IMR-90 (cell line): ENCODE measurements at regions not wholly inside any gene's neighbourhood (a gene's known extent, or its start where the extent isn't known, plus 50 kb on each side); places are given as distances from the start of the nearest gene placed in this dataset.
"Not testable (repeated sequence)": the region's sequence is repeated elsewhere in the genome, so short reads cannot be mapped to it uniquely, and the experiment has no call there.

Experiments used
- ATAC-seq: fragments of 200-7000 bp; cut with Tn5 transposase; 2 replicates; pipeline ENCODE4 v1.9.1; 2020; ENCODE audit warnings: low read depth, mild to moderate bottlenecking, moderate library complexity
- BruUV-seq: library from RNA; stranded (reverse); fragments of 400-500 nt; replicated peaks from 2 replicates; lab custom pipeline; 2021; lab: Mats Ljungman, UMichigan
- CTCF ChIA-PET: fragments of 300-600 bp; formaldehyde crosslinking; extraction: SDS; loops from one replicate; lab custom pipeline; 2021; ENCODE audit warnings: antibody characterized with exemption; lab: Yijun Ruan, JAX
- POLR2A ChIA-PET: fragments of 300-600 bp; sonication (Branson Sonifier 250); formaldehyde crosslinking; loops from one replicate; lab custom pipeline; 2022; ENCODE audit warnings: antibody characterized with exemption; ENCODE audit not compliant: unreplicated experiment; lab: Charles Lee
- DNase-seq: peaks from one replicate; pipeline ENCODE4 v3.0.0; 2013
- H2AFZ ChIP-seq: replicated peaks from 2 replicates; pipeline ENCODE3; 2013; ENCODE audit warnings: low read length, mild to moderate bottlenecking; ENCODE audit not compliant: poor library complexity
- H2AK5ac ChIP-seq: 2 replicates; pipeline ENCODE4 v1.6.1; 2013; ENCODE audit warnings: low read depth, low read length, inconsistent platforms
- H2AK9ac ChIP-seq: replicated peaks from 2 replicates; pipeline ENCODE3; 2013; ENCODE audit warnings: mild to moderate bottlenecking, low read depth, low read length, moderate library complexity; ENCODE audit not compliant: poor library complexity
- H2BK120ac ChIP-seq: 2 replicates; pipeline ENCODE4 v1.6.1; 2013; ENCODE audit warnings: low read depth, low read length, inconsistent platforms
- H2BK15ac ChIP-seq: 3 replicates; pipeline ENCODE4 v1.6.1; 2013; ENCODE audit warnings: low read depth, low read length, inconsistent platforms
- H2BK20ac ChIP-seq: 2 replicates; pipeline ENCODE4 v1.6.1; 2013; ENCODE audit warnings: low read depth, mild to moderate bottlenecking, inconsistent platforms, low read length, moderate library complexity
- H2BK5ac ChIP-seq: 2 replicates; pipeline ENCODE4 v1.6.1; 2013; ENCODE audit warnings: mild to moderate bottlenecking, low read depth, low read length, inconsistent platforms; ENCODE audit not compliant: poor library complexity, severe bottlenecking
- H3K14ac ChIP-seq: replicated peaks from 2 replicates; pipeline ENCODE4 v1.6.1; 2013; ENCODE audit warnings: low read depth, low read length, inconsistent platforms
- H3K18ac ChIP-seq: 2 replicates; pipeline ENCODE4 v1.6.1; 2013; ENCODE audit warnings: low read depth, low read length, control low read depth
- H3K23ac ChIP-seq: 2 replicates; pipeline ENCODE4 v1.6.1; 2013; ENCODE audit warnings: low read depth, low read length, inconsistent platforms
- H3K27ac ChIP-seq: 2 replicates; pipeline ENCODE4 v1.5.1; 2013; ENCODE audit warnings: mild to moderate bottlenecking, control low read depth, low read length; ENCODE audit not compliant: insufficient read depth
- H3K27me3 ChIP-seq: 2 replicates; pipeline ENCODE4 v1.6.1; 2013; ENCODE audit warnings: low read length; ENCODE audit not compliant: control insufficient read depth, insufficient read depth
- H3K36me3 ChIP-seq: 2 replicates; pipeline ENCODE4 v1.6.1; 2013; ENCODE audit warnings: low read length, mixed read lengths; ENCODE audit not compliant: control insufficient read depth, insufficient read depth
- H3K4ac ChIP-seq: 2 replicates; pipeline ENCODE4 v1.6.1; 2013; ENCODE audit warnings: low read depth, low read length, inconsistent platforms
- H3K4me1 ChIP-seq: 2 replicates; pipeline ENCODE4 v1.6.1; 2013; ENCODE audit warnings: low read length, mixed read lengths; ENCODE audit not compliant: control insufficient read depth, insufficient read depth
- H3K4me2 ChIP-seq: 2 replicates; pipeline ENCODE4 v1.6.1; 2013; ENCODE audit warnings: low read depth, mild to moderate bottlenecking, control low read depth, low read length, moderate library complexity
- H3K4me3 ChIP-seq: 2 replicates; pipeline ENCODE4 v1.5.1; 2013; ENCODE audit warnings: low read depth, mild to moderate bottlenecking, control low read depth, low read length, moderate library complexity; ENCODE audit not compliant: insufficient read depth
- H3K56ac ChIP-seq: 2 replicates; pipeline ENCODE4 v1.6.1; 2013; ENCODE audit warnings: low read length, inconsistent platforms; ENCODE audit not compliant: insufficient read depth; ENCODE audit errors: extremely low read depth
- H3K79me1 ChIP-seq, 2 experiments: 2 replicates each; pipeline ENCODE4 v1.6.1; 2013; ENCODE audit warnings: low read length in 2 of 2, inconsistent platforms in 1 of 2, low read depth in 1 of 2
- H3K9ac ChIP-seq: 2 replicates; pipeline ENCODE4 v1.6.1; 2013; ENCODE audit warnings: low read depth, low read length, control low read depth
- H3K9me1 ChIP-seq: 2 replicates; pipeline ENCODE4 v1.6.1; 2013; ENCODE audit warnings: low read length, inconsistent platforms; ENCODE audit not compliant: insufficient read depth
- H3K9me3 ChIP-seq: 2 replicates; pipeline ENCODE4 v1.6.1; 2013; ENCODE audit warnings: low read length; ENCODE audit not compliant: control insufficient read depth, insufficient read depth
- H4K20me1 ChIP-seq: 2 replicates; pipeline ENCODE4 v1.6.1; 2013; ENCODE audit warnings: low read length, inconsistent platforms; ENCODE audit not compliant: insufficient read depth
- H4K5ac ChIP-seq: 2 replicates; pipeline ENCODE4 v1.6.1; 2013; ENCODE audit warnings: mild to moderate bottlenecking, low read depth, low read length, control low read depth
- H4K8ac ChIP-seq, 2 experiments: 2 replicates each; pipeline ENCODE4 v1.6.1; 2013; ENCODE audit warnings: low read depth in 2 of 2, low read length in 2 of 2, control low read depth in 1 of 2, inconsistent platforms in 1 of 2
- H4K91ac ChIP-seq: 2 replicates; pipeline ENCODE4 v1.6.1; 2013; ENCODE audit warnings: low read depth, low read length, inconsistent platforms; ENCODE audit not compliant: insufficient read depth
- WGBS, 2 experiments: methylation state at CpG; one replicate each; pipeline versions ENCODE4 v1.1.5 to v1.1.7; 2013; ENCODE audit warnings: missing lambda C conversion rate in 2 of 2; ENCODE audit not compliant: insufficient read length in 1 of 2; ENCODE audit errors: extremely low coverage in 2 of 2; 5-methylcytosine and 5-hydroxymethylcytosine counted together
- dilution Hi-C: fragments of 300-500 bp; cut with HindIII; formaldehyde crosslinking; loops from one replicate; pipeline ENCODE4 v1.14.3; 2018; ENCODE audit warnings: low sequenced_read_pairs; ENCODE audit not compliant: unreplicated experiment
- in situ Hi-C: fragments of 300-500 bp; cut with MboI; formaldehyde crosslinking; loops from 3 replicates; pipeline ENCODE4 v1.14.3; 2019; ENCODE audit warnings: low sequenced_read_pairs, inconsistent platforms, mixed read lengths
- intact Hi-C: fragments of 100-400 bp; cut with micrococcal nuclease; formaldehyde crosslinking; loops from 2 replicates; pipeline ENCODE4 v1.10.0; 2022

GRCh38 chr12:62010973-62011372 lies 249.2 kb upstream of the USP15 start:
- H3K14ac ChIP-seq, H3K23ac ChIP-seq, H2AK9ac ChIP-seq, H2BK5ac ChIP-seq, H2BK120ac ChIP-seq, H2BK15ac ChIP-seq, H3K9me3 ChIP-seq, H3K4me1 ChIP-seq, DNase-seq, H3K4me3 ChIP-seq, BruUV-seq, H3K4me2 ChIP-seq, H3K4ac ChIP-seq, H4K5ac ChIP-seq, H2AK5ac ChIP-seq, H2BK20ac ChIP-seq, H4K8ac ChIP-seq, H3K36me3 ChIP-seq, CTCF ChIA-PET, dilution Hi-C loops, intact Hi-C loops, H2AFZ ChIP-seq, H3K9me1 ChIP-seq, ATAC-seq, H3K79me1 ChIP-seq, H3K27ac ChIP-seq, in situ Hi-C loops, POLR2A ChIA-PET, H4K20me1 ChIP-seq, H3K9ac ChIP-seq, H3K18ac ChIP-seq, H4K91ac ChIP-seq, H3K56ac ChIP-seq, H3K27me3 ChIP-seq: not testable (repeated sequence)
- no CpG with 5 or more reads among the region's 22 CpGs for WGBS, 2 experiments
